ENCODE measurements at regions not wholly inside any gene's neighbourhood (a gene's known extent, or its start where the extent isn't known, plus 50 kb on each side); places are given as distances from the start of the nearest gene placed in this dataset.

DNA sequence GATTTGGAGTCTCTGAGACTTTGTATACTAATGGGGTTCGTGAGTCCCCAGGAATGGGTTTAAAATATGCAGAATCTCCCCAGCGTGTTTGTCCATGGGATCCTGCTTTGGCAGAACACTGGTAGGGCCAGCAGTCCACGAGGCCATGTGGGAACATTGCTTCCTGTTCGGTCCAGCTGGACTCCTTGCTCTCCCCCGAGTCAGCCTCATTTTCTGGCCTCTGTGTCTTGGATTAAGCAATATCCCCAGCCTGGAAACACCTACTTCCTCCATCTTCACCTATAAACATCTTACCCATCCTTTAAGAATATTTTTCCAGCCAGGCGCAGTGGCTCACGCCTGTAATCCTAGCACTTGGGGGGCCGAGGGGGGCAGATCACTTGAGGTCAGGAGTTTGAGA, 142.4 kb downstream of the NAV1 start:
- in situ Hi-C loops (cut with MboI; ENCODE audit: low sequenced_read_pairs in 4 of 4), result no loop called here
- ATAC-seq (peak in 1 of 2 donors; percentile 51), DNase-seq (peak in 1 of 2 donors; percentile 48)
- TF ChIP-seq POLR2A (IDR thresholded peaks at IDR 0.05), result no peak
- TF ChIP-seq, protein P1, sequence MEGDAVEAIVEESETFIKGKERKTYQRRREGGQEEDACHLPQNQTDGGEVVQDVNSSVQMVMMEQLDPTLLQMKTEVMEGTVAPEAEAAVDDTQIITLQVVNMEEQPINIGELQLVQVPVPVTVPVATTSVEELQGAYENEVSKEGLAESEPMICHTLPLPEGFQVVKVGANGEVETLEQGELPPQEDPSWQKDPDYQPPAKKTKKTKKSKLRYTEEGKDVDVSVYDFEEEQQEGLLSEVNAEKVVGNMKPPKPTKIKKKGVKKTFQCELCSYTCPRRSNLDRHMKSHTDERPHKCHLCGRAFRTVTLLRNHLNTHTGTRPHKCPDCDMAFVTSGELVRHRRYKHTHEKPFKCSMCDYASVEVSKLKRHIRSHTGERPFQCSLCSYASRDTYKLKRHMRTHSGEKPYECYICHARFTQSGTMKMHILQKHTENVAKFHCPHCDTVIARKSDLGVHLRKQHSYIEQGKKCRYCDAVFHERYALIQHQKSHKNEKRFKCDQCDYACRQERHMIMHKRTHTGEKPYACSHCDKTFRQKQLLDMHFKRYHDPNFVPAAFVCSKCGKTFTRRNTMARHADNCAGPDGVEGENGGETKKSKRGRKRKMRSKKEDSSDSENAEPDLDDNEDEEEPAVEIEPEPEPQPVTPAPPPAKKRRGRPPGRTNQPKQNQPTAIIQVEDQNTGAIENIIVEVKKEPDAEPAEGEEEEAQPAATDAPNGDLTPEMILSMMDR (IDR thresholded peaks at IDR 0.05 in 4 of 5, conservative IDR thresholded peaks at IDR 0.05 in 1 of 5), result no peak
- H3K4me3 ChIP-seq, result no peak overlapping the region
- H3K9me3 ChIP-seq, result no peaks in the 10 kb centered on the region
- intact Hi-C loops (cut with DNase I; ENCODE audit: low total_unique reads), result no loop called here
- H3K27me3 ChIP-seq, result peaks cover 0 to 6% (median 5%) of the 10 kb centered on the region in 3 donors
- H3K4me1 ChIP-seq, result peaks cover 16 to 21% of the 10 kb centered on the region in 2 donors
- no peak overlapping the region for H3K27ac ChIP-seq
- H3K36me3 ChIP-seq, result no peaks in the 10 kb centered on the region

DNA sequence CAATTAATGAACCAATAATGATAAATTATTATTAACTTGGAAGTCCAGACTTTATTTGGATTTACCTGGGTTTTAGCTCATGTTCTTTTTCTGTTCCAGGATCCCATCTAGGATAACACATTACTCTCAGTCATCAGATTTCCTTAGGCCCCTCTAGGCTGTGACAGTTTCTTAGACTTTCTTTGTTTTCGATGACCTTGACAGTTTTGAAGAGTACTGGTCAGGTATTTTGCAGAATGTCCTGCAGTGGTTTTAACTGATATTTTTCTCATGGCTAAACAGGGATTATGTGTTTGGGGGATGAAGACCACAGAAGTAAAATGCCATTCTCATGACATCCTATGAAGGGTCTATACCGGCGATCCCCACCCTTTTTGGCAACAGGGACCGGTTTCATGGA, 144.0 kb downstream of the NAV1 start:
- intact Hi-C loops (cut with DNase I; ENCODE audit: low total_unique reads) (no loop called here), in situ Hi-C loops (cut with MboI; ENCODE audit: low sequenced_read_pairs in 4 of 4) (no loop called here)
- TF ChIP-seq, protein P1 (IDR thresholded peaks at IDR 0.05 in 4 of 5, conservative IDR thresholded peaks at IDR 0.05 in 1 of 5), result no peak
- TF ChIP-seq POLR2A (IDR thresholded peaks at IDR 0.05), result no peak
- H3K36me3 ChIP-seq, result no peaks in the 10 kb centered on the region
- peaks cover 23 to 30% of the 10 kb centered on the region in 2 donors for H3K4me1 ChIP-seq
- DNase-seq (no peak), ATAC-seq (no peak)
- H3K4me3 ChIP-seq, result no peak overlapping the region
- H3K27ac ChIP-seq, result no peak overlapping the region
- H3K27me3 ChIP-seq, result peaks cover 0 to 5% (median 2%) of the 10 kb centered on the region in 3 donors
- H3K9me3 ChIP-seq, result no peaks in the 10 kb centered on the region

DNA sequence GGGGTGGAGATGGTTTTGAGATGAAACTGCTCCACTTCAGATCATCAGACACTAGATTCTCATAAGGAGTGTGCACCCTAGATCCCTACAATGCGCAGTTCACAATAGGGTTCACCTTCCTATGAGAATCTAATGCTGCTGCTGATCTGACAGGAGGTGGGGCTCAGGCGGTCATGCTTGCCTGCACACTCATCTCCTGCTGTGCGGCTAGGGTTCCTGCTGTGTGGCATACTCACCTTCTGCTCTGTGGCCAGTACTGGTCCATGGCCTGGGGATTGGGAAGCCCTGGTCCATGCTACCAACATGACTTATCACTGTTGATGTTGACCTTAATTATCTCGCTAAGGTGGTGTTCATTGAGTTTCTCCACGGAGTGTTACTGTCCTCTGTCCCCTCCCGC, 144.5 kb downstream of the NAV1 start:
- peaks cover 23 to 30% of the 10 kb centered on the region in 2 donors for H3K4me1 ChIP-seq
- intact Hi-C loops (cut with DNase I; ENCODE audit: low total_unique reads) (no loop called here), in situ Hi-C loops (cut with MboI; ENCODE audit: low sequenced_read_pairs in 4 of 4) (no loop called here)
- H3K4me3 ChIP-seq, result no peak overlapping the region
- DNase-seq (no peak), ATAC-seq (no peak)
- no peaks in the 10 kb centered on the region for H3K9me3 ChIP-seq
- H3K27ac ChIP-seq, result no peak overlapping the region
- TF ChIP-seq, protein P1 (IDR thresholded peaks at IDR 0.05 in 4 of 5, conservative IDR thresholded peaks at IDR 0.05 in 1 of 5), result no peak
- TF ChIP-seq POLR2A (IDR thresholded peaks at IDR 0.05), result no peak
- H3K36me3 ChIP-seq, result no peaks in the 10 kb centered on the region
- H3K27me3 ChIP-seq, result peaks cover 0 to 5% (median 0%) of the 10 kb centered on the region in 3 donors

DNA sequence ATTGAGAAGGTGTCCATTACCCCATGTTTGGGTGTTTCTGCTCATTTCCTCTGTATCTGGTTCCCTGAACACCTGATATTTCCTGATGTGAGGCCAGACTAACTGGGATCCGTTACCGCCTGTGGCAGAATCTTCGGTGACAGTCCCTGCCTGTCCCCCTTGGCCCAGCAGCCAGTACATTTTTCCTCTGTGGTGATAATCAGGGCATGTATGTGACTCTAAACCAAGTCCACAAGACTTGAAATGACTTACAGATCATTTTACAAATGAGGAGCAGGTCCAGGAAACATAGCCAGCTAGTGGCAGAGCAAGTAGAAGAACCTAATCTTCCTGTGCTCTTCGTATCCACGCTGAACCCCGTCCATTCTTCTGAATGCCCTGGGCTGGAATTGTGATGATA, 143.5 kb upstream of the IPO9 start:
- intact Hi-C loops (cut with DNase I; ENCODE audit: low total_unique reads) (no loop called here), in situ Hi-C loops (cut with MboI; ENCODE audit: low sequenced_read_pairs in 4 of 4) (no loop called here)
- Histone ChIP-seq H3K4me3 (no peak overlapping the region), H3K27me3 (no peaks in the 10 kb centered on the region), H3K9me3 (no peaks in the 10 kb centered on the region), H3K36me3 (no peaks in the 10 kb centered on the region), H3K4me1 (peaks cover 23 to 30% of the 10 kb centered on the region in 2 donors), H3K27ac (peak overlapping the region in 2 of 4 donors; percentile 20 to 56)
- TF ChIP-seq, protein P1 (IDR thresholded peaks at IDR 0.05 in 4 of 5, conservative IDR thresholded peaks at IDR 0.05 in 1 of 5), result no peak
- no peak for TF ChIP-seq POLR2A (IDR thresholded peaks at IDR 0.05)
- DNase-seq (peak in 1 of 2 donors; percentile 30), ATAC-seq (peak; percentile 70 to 88)
